ENCODE measurements at regions not wholly inside any gene's neighbourhood (a gene's known extent, or its start where the extent isn't known, plus 50 kb on each side); places are given as distances from the start of the nearest gene placed in this dataset.

GRCh38 chr1:189775343-189775742, 702.3 kb downstream of the BRINP3 start:
- TF ChIP-seq, protein P1, sequence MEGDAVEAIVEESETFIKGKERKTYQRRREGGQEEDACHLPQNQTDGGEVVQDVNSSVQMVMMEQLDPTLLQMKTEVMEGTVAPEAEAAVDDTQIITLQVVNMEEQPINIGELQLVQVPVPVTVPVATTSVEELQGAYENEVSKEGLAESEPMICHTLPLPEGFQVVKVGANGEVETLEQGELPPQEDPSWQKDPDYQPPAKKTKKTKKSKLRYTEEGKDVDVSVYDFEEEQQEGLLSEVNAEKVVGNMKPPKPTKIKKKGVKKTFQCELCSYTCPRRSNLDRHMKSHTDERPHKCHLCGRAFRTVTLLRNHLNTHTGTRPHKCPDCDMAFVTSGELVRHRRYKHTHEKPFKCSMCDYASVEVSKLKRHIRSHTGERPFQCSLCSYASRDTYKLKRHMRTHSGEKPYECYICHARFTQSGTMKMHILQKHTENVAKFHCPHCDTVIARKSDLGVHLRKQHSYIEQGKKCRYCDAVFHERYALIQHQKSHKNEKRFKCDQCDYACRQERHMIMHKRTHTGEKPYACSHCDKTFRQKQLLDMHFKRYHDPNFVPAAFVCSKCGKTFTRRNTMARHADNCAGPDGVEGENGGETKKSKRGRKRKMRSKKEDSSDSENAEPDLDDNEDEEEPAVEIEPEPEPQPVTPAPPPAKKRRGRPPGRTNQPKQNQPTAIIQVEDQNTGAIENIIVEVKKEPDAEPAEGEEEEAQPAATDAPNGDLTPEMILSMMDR (IDR thresholded peaks at IDR 0.05): no peak
- TF ChIP-seq POLR2A (IDR thresholded peaks at IDR 0.05): no peak

Data from right lobe of liver (tissue), 4 donors.